K562 (cell line): ENCODE measurements at regions not wholly inside any gene's neighbourhood (a gene's known extent, or its start where the extent isn't known, plus 50 kb on each side); places are given as distances from the start of the nearest gene placed in this dataset.

ENCODE experiments used
- ADNP ChIP-seq: fragments of 200-800 bp; sonication (Bioruptor generic); IDR thresholded peaks from 2 replicates; pipeline ENCODE4 v1.6.1; 2016; ENCODE audit warnings: missing genetic modification characterization, missing compliant biosample characterization
- CBX8 ChIP-seq: fragments of 200-600 bp; sonication (generic); IDR thresholded peaks from 2 replicates; pipeline ENCODE4 v1.6.1; 2012; ENCODE audit warnings: borderline replicate concordance, mixed run types, low read depth, mild to moderate bottlenecking, moderate library complexity, mixed read lengths, low read length, control low read depth, inconsistent platforms; ENCODE audit not compliant: poor library complexity, severe bottlenecking; ENCODE audit errors: extremely low read depth
- CEBPB ChIP-seq: fragments of 450-650 bp; IDR thresholded peaks from 2 replicates; pipeline ENCODE4 v1.6.1; 2016; ENCODE audit warnings: missing genetic modification characterization, missing compliant biosample characterization
- CEBPG ChIP-seq, 3 experiments: fragments of 200-800 bp in 1 of 3; sonication (Bioruptor generic) in 1 of 3; sonication (generic) in 1 of 3; formaldehyde crosslinking in 1 of 3; IDR thresholded peaks in 2 of 3; conservative IDR thresholded peaks in 1 of 3; 2 replicates each; pipeline versions ENCODE4 v1.6.1 to v1.8.0; 2016 to 2022; ENCODE audit warnings: missing compliant biosample characterization in 2 of 3, missing genetic modification characterization in 2 of 3, mild to moderate bottlenecking in 1 of 3, missing genetic modification reagents in 1 of 3
- COPS2 ChIP-seq: fragments of 450-650 bp; conservative IDR thresholded peaks from 2 replicates; pipeline ENCODE4 v1.6.1; 2016; ENCODE audit warnings: mild to moderate bottlenecking, moderate library complexity
- DNMT1 ChIP-seq: fragments of 450-650 bp; IDR thresholded peaks from 2 replicates; pipeline ENCODE4 v1.6.1; 2016; ENCODE audit warnings: antibody characterized with exemption, mild to moderate bottlenecking
- EP300 ChIP-seq: IDR thresholded peaks from 2 replicates; pipeline ENCODE4 v1.6.1; 2012; ENCODE audit warnings: low read length, improper control_type of control experiment
- HDAC2 ChIP-seq: fragments of 450-650 bp; IDR thresholded peaks from 2 replicates; pipeline ENCODE4 v1.6.1; 2016; ENCODE audit warnings: mild to moderate bottlenecking
- HDGF ChIP-seq: fragments of 450-650 bp; IDR thresholded peaks from 2 replicates; pipeline ENCODE4 v1.6.1; 2016
- HMGN3 ChIP-seq: IDR thresholded peaks from 2 replicates; pipeline ENCODE4 v1.6.1; 2011; ENCODE audit warnings: borderline replicate concordance, low read depth, mild to moderate bottlenecking, mixed read lengths, low read length; ENCODE audit not compliant: insufficient read length; ENCODE audit errors: extremely low read depth
- HNRNPUL1 ChIP-seq: fragments of 200-400 bp; formaldehyde crosslinking; IDR thresholded peaks from 2 replicates; pipeline ENCODE4 v1.6.1; 2017; ENCODE audit warnings: low read length
- JUND ChIP-seq, 2 experiments: IDR thresholded peaks; 2 replicates in 1 of 2; 3 replicates in 1 of 2; pipeline ENCODE4 v1.6.1; 2011; ENCODE audit warnings: borderline replicate concordance in 2 of 2, low read depth in 2 of 2, low read length in 2 of 2, improper control_type of control experiment in 1 of 2, missing biosample characterization in 1 of 2, missing genetic modification characterization in 1 of 2, missing genetic modification reagents in 1 of 2
- MAFK ChIP-seq: IDR thresholded peaks from 2 replicates; pipeline ENCODE4 v1.6.1; 2011; ENCODE audit warnings: low read length, improper control_type of control experiment
- NFATC3 ChIP-seq: fragments of 450-650 bp; IDR thresholded peaks from 2 replicates; pipeline ENCODE4 v1.6.1; 2017; ENCODE audit warnings: mild to moderate bottlenecking
- SMARCE1 ChIP-seq: fragments of 450-650 bp; IDR thresholded peaks from 2 replicates; pipeline ENCODE4 v1.7.1; 2016; ENCODE audit warnings: mild to moderate bottlenecking
- SRSF9 ChIP-seq: fragments of 200-400 bp; formaldehyde crosslinking; IDR thresholded peaks from 2 replicates; pipeline ENCODE4 v1.6.1; 2017; ENCODE audit warnings: low read depth, low read length, borderline replicate concordance
- TCF3 ChIP-seq: sonication (generic); formaldehyde crosslinking; IDR thresholded peaks from 2 replicates; pipeline ENCODE4 v1.4.0; 2020; ENCODE audit warnings: mild to moderate bottlenecking, missing genetic modification reagents
- TOE1 ChIP-seq, 2 experiments: fragments of 450-650 bp in 1 of 2; sonication (generic) in 1 of 2; formaldehyde crosslinking in 1 of 2; IDR thresholded peaks; 2 replicates each; pipeline versions ENCODE4 v1.7.1 to v1.8.0; 2016 to 2022; ENCODE audit warnings: borderline replicate concordance in 2 of 2, mild to moderate bottlenecking in 2 of 2, antibody characterized with exemption in 1 of 2, inconsistent platforms in 1 of 2, low read depth in 1 of 2, missing genetic modification reagents in 1 of 2, moderate library complexity in 1 of 2
- ZFP36 ChIP-seq: fragments of 150-350 bp; IDR thresholded peaks from 2 replicates; pipeline ENCODE4 v1.6.1; 2018; ENCODE audit warnings: low read length, low read depth; ENCODE audit not compliant: partially characterized antibody
- ZKSCAN3 ChIP-seq: fragments of 250-450 bp; sonication (Bioruptor Pico); IDR thresholded peaks from 2 replicates; pipeline ENCODE4 v1.4.0; 2020
- ZNF143 ChIP-seq: sonication (generic); formaldehyde crosslinking; IDR thresholded peaks from 2 replicates; pipeline ENCODE4 v1.9.0; 2022; ENCODE audit warnings: mild to moderate bottlenecking, missing genetic modification reagents
- ZNF347 ChIP-seq: fragments of 450-650 bp; formaldehyde crosslinking; IDR thresholded peaks from 2 replicates; pipeline ENCODE4 v1.4.0; 2020; ENCODE audit warnings: low read depth, mild to moderate bottlenecking, moderate library complexity
- ZNF384 ChIP-seq: IDR thresholded peaks from 2 replicates; pipeline ENCODE4 v1.6.1; 2012; ENCODE audit warnings: low read depth, low read length, improper control_type of control experiment
- ZNF778 ChIP-seq: fragments of 450-650 bp; formaldehyde crosslinking; IDR thresholded peaks from 2 replicates; pipeline ENCODE4 v1.4.0; 2020; ENCODE audit warnings: mild to moderate bottlenecking, moderate library complexity
- TF ChIP-seq, protein P1 (sequence below): fragments of 150-350 bp; IDR thresholded peaks from 2 replicates; pipeline ENCODE4 v1.6.1; 2014; ENCODE audit warnings: low read depth, mild to moderate bottlenecking, low read length, borderline replicate concordance

DNA sequence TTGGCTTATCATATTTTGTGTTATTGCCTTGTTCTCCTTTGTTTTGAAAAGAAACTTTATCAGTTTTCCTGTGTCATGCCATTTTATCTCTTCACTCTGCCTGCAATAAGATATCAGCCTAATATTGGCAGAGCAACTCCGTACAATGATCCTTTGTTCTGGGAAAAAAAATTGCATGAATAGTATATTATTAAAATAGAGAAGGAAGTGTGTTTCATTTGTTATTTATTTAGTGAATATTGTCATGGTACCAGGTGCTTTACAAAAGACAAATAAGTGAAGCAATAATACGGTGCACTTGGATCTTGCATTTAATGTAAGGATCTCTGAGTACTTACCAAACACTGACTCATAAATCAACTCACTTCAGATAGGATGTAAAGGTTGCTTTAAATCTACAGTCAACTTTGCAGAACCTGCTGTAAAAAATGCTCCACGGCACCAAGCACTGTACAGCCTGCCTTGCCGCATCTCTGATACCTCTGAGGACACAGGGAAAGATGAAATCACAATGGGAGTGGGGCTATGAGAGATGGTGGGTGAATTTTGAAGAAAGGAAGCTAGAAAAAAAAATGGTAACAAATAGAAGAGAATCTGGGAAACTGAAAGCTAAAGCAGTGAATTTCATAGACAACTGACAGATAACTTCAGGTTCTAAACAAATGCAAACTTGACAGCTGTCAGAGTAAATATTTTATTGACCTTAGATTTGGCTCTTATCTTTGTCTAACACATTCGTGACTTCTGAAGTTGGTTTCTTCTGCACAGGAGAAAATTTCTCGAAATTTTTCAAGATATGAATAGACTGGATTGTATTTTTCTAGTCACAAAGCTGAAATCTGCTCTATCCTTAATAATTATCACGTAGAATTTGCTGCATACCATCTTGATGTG, 232.1 kb downstream of the ENC1 start (continued):
- TF ChIP-seq TOE1 (IDR thresholded peaks at IDR 0.05; ENCODE audit: borderline replicate concordance) (no peak), TOE1 (CRISPR knock-in tag; IDR thresholded peaks at IDR 0.05; ENCODE audit: borderline replicate concordance, low read depth) (no peak), CBX8 (no peak), HDGF (no peak), SMARCE1 (peak; percentile 62; the same call in 1 of the 2 replicates), HMGN3 (no peak), CEBPB (tag) (0 out of 2 replicates have a peak, but pooled peaks have one; percentile 21), ZFP36 (no peak), ZNF778 (CRISPR knock-in tag) (no peak), ZNF143 (no peak), ZNF384 (no peak), MAFK (no peak), NFATC3 (no peak), TCF3 (CRISPR knock-in tag) (peak; percentile 60), ADNP (no peak), ZKSCAN3 (CRISPR knock-in tag) (no peak), ZNF347 (no peak), COPS2 (no peak), HNRNPUL1 (no peak), JUND (IDR thresholded peaks at IDR 0.05; ENCODE audit: borderline replicate concordance, low read depth, low read length) (no peak), JUND (tag; IDR thresholded peaks at IDR 0.05; ENCODE audit: borderline replicate concordance, low read depth, low read length) (no peak), EP300 (peak; percentile 60), SRSF9 (no peak), HDAC2 (no peak), DNMT1 (no peak), CEBPG (CRISPR knock-in tag; IDR thresholded peaks at IDR 0.05) (no peak), CEBPG (tag; conservative IDR thresholded peaks at IDR 0.05 in 1 of 2, IDR thresholded peaks at IDR 0.05 in 1 of 2) (peak; percentile 14 to 39; a peak in 1 of 4 replicates)
- TF ChIP-seq, protein P1, sequence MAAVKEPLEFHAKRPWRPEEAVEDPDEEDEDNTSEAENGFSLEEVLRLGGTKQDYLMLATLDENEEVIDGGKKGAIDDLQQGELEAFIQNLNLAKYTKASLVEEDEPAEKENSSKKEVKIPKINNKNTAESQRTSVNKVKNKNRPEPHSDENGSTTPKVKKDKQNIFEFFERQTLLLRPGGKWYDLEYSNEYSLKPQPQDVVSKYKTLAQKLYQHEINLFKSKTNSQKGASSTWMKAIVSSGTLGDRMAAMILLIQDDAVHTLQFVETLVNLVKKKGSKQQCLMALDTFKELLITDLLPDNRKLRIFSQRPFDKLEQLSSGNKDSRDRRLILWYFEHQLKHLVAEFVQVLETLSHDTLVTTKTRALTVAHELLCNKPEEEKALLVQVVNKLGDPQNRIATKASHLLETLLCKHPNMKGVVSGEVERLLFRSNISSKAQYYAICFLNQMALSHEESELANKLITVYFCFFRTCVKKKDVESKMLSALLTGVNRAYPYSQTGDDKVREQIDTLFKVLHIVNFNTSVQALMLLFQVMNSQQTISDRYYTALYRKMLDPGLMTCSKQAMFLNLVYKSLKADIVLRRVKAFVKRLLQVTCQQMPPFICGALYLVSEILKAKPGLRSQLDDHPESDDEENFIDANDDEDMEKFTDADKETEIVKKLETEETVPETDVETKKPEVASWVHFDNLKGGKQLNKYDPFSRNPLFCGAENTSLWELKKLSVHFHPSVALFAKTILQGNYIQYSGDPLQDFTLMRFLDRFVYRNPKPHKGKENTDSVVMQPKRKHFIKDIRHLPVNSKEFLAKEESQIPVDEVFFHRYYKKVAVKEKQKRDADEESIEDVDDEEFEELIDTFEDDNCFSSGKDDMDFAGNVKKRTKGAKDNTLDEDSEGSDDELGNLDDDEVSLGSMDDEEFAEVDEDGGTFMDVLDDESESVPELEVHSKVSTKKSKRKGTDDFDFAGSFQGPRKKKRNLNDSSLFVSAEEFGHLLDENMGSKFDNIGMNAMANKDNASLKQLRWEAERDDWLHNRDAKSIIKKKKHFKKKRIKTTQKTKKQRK, result no peak
